ENCODE measurements at regions not wholly inside any gene's neighbourhood (a gene's known extent, or its start where the extent isn't known, plus 50 kb on each side); places are given as distances from the start of the nearest gene placed in this dataset.

DNA sequence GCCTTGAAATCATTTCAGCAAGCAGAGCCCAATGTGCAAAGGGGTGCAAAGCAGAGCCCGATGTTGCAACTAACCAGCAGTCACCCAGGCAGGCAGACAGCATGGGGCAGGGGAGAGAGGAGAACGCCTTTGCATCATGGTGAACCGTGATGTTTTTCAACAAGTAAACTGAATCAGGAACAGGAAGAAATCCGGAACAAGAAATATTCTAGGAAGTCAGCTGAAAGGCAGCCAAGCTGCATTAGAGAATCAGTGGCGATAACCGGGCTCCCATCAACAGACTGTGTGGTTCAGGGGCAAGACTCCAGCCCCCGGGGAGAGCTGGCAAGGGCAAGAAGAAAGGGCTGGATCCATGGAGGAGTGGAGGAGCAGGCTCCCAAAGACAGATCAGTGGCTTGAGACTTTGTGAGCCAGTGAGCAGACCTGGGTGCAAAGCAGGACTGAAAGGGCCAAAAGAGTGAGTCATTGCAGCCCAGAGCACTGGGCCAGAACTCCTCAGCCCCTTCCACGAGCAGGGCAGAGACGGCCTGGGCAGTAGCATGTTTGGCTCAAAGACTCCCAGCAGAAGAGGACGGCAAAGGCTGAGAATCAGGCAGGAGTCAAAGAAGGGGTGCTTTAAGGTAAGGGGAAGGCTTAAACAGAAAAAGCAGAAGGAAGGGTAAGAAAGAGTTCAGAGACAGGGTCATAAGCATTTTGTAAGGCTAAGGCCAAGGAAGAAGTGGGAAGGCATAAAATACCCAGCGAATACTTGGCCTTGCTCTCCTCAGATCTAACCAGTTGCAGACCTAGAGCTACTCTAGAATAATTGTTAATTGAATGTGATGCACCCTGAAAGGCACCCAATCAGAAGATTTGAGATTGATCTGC is 155.0 kb downstream of the SETD4 start:
- intact Hi-C loops (cut with DNase I; ENCODE audit: low total_unique reads), result no loop called here
- DNase-seq, result no peak
- peak overlapping the region in 6 of 8 donors; percentile 26 to 73 (median 62) for H3K27ac ChIP-seq
- WGBS, 5 donors, result 56 to 76% (median 65%) methylated on average over 11 of the region's 11 CpGs
- H3K4me3 ChIP-seq, result peak overlapping the region in 1 of 8 donors; percentile 7
- no peaks in the 10 kb centered on the region for H3K36me3 ChIP-seq
- H3K9me3 ChIP-seq, result no peaks in the 10 kb centered on the region
- H3K4me1 ChIP-seq, result no peaks in the 10 kb centered on the region
- H3K27me3 ChIP-seq (replicated peaks in 1 of 7), result no peaks in the 10 kb centered on the region
- TF ChIP-seq, protein P1, sequence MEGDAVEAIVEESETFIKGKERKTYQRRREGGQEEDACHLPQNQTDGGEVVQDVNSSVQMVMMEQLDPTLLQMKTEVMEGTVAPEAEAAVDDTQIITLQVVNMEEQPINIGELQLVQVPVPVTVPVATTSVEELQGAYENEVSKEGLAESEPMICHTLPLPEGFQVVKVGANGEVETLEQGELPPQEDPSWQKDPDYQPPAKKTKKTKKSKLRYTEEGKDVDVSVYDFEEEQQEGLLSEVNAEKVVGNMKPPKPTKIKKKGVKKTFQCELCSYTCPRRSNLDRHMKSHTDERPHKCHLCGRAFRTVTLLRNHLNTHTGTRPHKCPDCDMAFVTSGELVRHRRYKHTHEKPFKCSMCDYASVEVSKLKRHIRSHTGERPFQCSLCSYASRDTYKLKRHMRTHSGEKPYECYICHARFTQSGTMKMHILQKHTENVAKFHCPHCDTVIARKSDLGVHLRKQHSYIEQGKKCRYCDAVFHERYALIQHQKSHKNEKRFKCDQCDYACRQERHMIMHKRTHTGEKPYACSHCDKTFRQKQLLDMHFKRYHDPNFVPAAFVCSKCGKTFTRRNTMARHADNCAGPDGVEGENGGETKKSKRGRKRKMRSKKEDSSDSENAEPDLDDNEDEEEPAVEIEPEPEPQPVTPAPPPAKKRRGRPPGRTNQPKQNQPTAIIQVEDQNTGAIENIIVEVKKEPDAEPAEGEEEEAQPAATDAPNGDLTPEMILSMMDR (IDR thresholded peaks at IDR 0.05 in 8 of 11, conservative IDR thresholded peaks at IDR 0.05 in 3 of 11), result no peak
- no peak for TF ChIP-seq POLR2A (IDR thresholded peaks at IDR 0.05)
- no peak for TF ChIP-seq POLR2AphosphoS5 (IDR thresholded peaks at IDR 0.05)

- H3K27me3 ChIP-seq (replicated peaks in 1 of 7), result peaks cover 0 to 9% (median 0%) of the 10 kb centered on the region in 7 donors
- H3K4me3 ChIP-seq, result no peak overlapping the region
- DNase-seq, result no peak
- intact Hi-C loops (cut with DNase I; ENCODE audit: low total_unique reads), result no loop called here
- no peak overlapping the region for H3K27ac ChIP-seq
- H3K4me1 ChIP-seq, result no peaks in the 10 kb centered on the region
- H3K36me3 ChIP-seq, result no peaks in the 10 kb centered on the region
- TF ChIP-seq POLR2AphosphoS5 (IDR thresholded peaks at IDR 0.05), result no peak
- no peak for TF ChIP-seq POLR2A (IDR thresholded peaks at IDR 0.05)
- TF ChIP-seq, protein P1 (IDR thresholded peaks at IDR 0.05 in 8 of 11, conservative IDR thresholded peaks at IDR 0.05 in 3 of 11), result no peak
- 59 to 81% (median 79%) methylated on average over 4 of the region's 4 CpGs for WGBS, 5 donors
- H3K9me3 ChIP-seq, result no peaks in the 10 kb centered on the region
Observed at GRCh38 chr21:35900539-35900938, 159.8 kb downstream of the SETD4 start.

- TF ChIP-seq POLR2A (IDR thresholded peaks at IDR 0.05) (no peak), POLR2AphosphoS5 (IDR thresholded peaks at IDR 0.05) (no peak)
- TF ChIP-seq, protein P1 (IDR thresholded peaks at IDR 0.05 in 8 of 11, conservative IDR thresholded peaks at IDR 0.05 in 3 of 11), result no peak
- no peak overlapping the region for H3K27ac ChIP-seq
- 63 to 87% (median 82%) methylated on average over 3 of the region's 3 CpGs for WGBS, 5 donors
Observed at GRCh38 chr21:35896060-35896459, 164.3 kb downstream of the SETD4 start.

DNA sequence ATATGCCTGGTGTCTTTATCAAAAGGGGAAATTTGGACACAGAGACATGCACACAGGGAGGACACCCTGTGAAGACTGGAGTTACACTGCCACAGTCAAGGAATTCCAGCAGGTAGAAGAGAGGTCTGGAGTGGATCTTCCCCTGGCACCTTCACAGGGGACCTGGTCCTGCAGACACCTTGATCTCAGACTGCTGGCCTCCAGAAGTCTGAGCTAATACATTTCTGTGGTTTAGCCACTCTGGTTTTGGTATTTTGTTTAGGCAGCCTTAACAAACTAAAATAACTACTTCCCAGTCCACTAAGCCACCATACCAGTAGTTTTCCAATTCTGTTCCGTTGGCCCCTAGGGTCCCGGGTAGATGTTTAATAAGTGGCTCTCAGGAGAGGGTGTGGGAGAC is 164.7 kb downstream of the SETD4 start:
- DNase-seq, result no peak
- 66 to 90% (median 89%) methylated on average over 2 of the region's 2 CpGs for WGBS, 5 donors
- Histone ChIP-seq H3K36me3 (no peaks in the 10 kb centered on the region), H3K9me3 (no peaks in the 10 kb centered on the region), H3K27me3 (replicated peaks in 1 of 7) (peaks cover 0 to 23% (median 0%) of the 10 kb centered on the region in 7 donors), H3K27ac (no peak overlapping the region), H3K4me3 (no peak overlapping the region), H3K4me1 (no peaks in the 10 kb centered on the region)
- TF ChIP-seq, protein P1 (IDR thresholded peaks at IDR 0.05 in 8 of 11, conservative IDR thresholded peaks at IDR 0.05 in 3 of 11), result no peak
- TF ChIP-seq POLR2AphosphoS5 (IDR thresholded peaks at IDR 0.05) (no peak), POLR2A (IDR thresholded peaks at IDR 0.05) (no peak)
- intact Hi-C loops (cut with DNase I; ENCODE audit: low total_unique reads), result no loop called here

More at GRCh38 chr21:35896060-35896459, 164.3 kb downstream of the SETD4 start:
- Histone ChIP-seq H3K9me3 (no peaks in the 10 kb centered on the region), H3K4me3 (no peak overlapping the region), H3K36me3 (no peaks in the 10 kb centered on the region), H3K27me3 (replicated peaks in 1 of 7) (peaks cover 0 to 23% (median 0%) of the 10 kb centered on the region in 7 donors), H3K4me1 (no peaks in the 10 kb centered on the region)
- DNase-seq, result no peak
- intact Hi-C loops (cut with DNase I; ENCODE audit: low total_unique reads), result no loop called here

Measured in spleen (tissue), 11 donors.